Activated CD4-positive, alpha-beta T cell treated with anti-CD3 and anti-CD28 coated beads, Interleukin-10, Interleukin-2, amounts not matched to agents 100 ng/mL and 50 ng/mL, durations not matched to agents 16 hours and 8 hours (primary cell): ENCODE measurements at regions not wholly inside any gene's neighbourhood (a gene's known extent, or its start where the extent isn't known, plus 50 kb on each side); places are given as distances from the start of the nearest gene placed in this dataset.

ENCODE experiments used
- DNase-seq: peaks from one replicate; pipeline ENCODE4 v3.0.0-alpha.2; 2020

DNA sequence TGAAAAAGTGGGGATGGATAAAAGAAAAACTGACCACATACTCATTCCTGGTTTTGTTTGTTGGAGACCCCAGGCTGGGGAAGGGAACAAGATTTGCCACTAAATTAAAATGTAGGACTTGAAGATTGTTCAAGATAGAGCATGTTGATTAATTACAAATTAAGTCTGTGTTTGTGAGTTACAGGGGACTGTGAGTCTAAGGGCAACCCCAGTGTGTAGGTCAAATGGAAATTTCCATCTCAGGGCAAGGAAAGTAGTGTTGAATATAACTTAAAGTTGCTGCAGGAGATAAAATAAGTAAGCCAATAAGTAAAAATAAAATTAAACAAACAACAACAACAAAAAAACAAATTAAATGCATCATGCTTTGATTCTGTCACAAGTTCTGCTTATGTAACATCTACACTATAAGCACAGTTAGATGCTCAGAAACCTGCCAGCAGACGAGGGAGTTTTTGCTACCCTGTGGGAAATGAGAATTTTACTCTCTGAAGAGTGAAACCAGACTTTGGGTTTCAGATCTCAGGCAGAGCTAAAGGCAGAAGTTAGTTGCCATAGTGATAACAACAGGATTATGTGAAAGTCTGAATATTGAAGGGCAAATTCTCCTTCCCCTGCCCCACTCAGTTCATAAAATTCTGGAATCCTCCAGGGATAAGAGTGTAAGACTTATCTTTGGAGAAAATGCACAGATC, 352.3 kb downstream of the GRXCR1 start:
- no peak for DNase-seq

DNA sequence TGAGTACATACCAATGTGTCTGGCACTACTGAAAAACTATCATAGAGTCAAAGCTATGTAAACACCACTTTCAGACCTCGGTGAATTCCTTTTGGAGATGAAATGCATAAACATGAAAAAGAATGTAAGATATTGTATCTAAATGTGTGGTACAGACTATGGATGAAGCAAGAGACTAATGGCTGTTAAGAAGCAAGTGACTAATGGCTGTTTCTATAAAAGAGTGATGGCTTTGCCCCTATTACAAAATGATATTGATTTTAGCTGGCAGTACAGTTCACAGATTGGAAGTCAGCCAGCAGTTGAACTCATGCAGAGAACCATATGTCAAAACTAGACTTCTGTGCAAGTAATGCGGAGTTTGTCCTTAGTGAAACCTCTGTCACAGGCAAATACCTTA, 359.3 kb downstream of the GRXCR1 start:
- DNase-seq, result no peak

DNA sequence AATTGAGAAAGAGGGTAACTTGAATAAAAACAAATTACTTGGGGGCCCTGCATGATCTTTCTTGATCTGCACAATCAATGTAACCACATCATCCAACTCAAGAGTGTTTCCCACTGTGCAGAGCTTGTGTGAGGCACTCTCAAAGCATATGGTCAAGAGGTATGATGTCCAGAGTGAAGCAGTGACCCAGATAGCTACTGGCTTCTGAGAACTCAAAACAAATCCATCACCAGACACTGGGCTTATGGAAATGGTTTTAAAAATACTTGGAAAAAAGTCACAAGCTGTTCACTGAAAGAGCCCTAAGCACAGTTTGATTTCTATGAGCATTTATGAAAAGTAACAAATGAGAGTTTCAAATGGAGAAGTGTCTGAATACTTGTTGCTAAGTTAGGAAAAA, 361.0 kb downstream of the GRXCR1 start:
- no peak for DNase-seq

DNA sequence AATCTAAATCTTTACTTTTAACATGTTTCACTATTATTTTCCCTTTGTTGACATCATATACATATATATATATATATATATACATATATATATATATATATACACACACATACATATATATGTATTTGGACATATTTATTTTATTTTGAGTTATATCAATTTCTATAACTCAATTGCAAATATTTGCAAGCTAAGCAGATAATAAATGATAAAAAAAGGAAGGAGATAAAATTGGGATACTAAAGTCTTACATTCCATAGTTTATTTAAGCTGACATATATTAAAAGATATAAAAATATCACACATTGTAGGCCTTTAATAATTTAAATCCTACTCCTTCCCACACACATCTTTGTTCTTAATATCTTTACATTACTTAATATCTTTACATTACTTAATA, 372.2 kb downstream of the GRXCR1 start:
- no peak for DNase-seq

DNA sequence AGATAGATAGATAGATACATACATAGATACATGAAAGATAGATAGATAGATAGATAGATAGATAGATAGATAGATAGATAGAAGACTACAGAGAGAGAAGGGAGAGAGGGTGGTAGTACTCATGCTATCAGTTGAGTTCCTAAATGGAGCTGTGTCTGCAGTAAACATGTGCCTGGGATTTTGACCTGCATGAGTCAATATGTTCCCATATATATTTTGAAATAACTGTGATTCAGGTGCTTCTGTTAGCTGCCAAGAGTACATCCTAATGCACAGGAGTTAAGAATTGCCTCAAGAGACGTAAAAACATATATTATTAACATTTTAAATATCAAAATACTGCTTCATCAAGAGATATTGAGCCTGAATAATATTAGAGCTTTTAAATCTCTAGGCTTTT, 379.4 kb downstream of the GRXCR1 start:
- no peak for DNase-seq

DNA sequence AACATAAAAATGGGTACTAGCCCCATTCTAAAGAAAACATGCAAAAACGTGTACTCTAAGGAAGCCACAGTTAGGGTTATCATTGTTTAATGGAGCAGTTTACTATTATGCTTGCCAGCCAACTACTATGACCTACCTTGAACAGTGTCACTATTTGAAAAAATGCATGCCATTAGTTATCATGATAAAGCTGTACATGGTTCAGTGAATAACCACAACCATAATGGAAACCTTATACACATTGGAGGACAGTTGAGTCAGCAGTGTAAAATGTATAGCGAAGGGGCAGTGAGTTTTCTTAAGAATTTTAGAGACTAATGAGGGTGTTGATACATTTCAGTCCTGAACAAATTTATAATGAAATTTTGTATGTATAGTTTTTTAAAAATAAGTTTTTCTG, 381.9 kb downstream of the GRXCR1 start:
- DNase-seq, result no peak

DNA sequence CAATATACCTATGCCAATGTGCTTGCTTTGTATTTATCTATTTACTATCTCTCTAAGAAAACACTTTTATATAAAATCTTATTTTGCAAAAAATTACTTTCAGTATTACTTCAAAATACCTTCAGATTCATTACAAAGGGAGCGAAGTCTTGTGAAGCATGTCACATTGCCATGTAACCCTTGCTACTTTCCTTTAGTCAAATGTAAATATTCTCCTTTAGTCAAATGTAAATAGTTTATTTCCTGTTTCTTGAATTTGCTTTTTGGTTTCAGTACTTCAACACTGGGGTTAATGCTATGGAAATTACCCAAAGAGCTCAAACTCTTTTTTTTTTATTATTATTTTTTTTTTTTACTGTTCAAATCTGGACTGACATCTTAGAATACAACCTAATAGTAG, 383.3 kb downstream of the GRXCR1 start:
- DNase-seq, result no peak

DNA sequence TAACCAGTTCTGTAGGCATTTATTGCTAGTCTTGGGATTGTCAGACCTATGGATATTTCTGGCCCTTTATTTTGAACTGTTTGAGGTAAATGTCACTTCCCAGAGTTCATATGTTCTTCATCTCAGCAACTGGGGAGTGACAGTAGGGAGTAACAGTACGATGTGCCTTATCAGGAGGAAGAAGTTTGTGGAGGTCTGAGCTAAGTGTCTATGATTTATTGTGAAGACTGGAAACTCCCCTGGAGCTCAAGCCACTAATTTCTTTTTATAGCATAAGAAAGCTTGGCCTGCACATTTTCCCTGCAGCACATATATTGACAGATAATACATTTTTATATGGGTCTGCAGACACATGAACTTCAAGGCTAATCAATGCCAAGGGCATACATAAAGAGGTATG, 383.8 kb downstream of the GRXCR1 start:
- no peak for DNase-seq

DNA sequence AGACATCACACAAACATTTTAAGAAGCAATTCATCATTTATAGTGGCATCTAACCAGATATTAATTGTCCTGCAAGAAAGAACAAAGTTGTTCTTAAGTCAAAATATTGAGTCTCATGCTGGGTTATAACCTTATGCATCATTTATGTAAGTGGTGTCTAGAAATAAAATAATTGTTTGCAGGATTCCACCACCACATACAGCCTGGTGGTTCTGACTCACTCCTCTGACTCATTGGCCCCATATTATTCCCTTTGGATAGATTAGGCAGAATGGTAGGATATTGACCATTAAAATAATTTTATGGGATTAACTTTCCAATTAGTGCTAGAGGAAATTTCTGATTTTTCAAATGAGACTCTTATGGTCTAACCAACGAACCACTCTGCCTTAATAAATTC, 384.5 kb downstream of the GRXCR1 start:
- no peak for DNase-seq

DNA sequence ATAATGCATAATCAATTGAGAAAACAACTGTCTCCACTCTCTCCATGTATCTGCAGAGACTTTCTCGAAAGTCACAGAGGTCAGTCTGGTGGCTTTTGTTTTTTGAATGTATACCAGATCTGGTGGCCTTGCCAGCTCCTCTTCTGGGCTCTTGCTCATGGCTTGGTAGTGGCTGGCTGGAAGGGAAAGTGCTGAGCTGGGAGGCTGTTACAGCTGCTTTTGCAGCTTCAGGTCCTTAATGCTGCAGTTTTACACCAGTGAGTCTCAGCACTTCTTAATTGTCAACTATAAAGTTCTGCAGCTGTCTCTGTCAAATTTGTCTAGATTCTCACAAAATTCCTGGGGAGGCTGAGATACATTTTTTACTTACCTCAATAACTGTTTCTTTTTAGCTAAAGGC, 390.0 kb downstream of the GRXCR1 start:
- DNase-seq, result no peak

DNA sequence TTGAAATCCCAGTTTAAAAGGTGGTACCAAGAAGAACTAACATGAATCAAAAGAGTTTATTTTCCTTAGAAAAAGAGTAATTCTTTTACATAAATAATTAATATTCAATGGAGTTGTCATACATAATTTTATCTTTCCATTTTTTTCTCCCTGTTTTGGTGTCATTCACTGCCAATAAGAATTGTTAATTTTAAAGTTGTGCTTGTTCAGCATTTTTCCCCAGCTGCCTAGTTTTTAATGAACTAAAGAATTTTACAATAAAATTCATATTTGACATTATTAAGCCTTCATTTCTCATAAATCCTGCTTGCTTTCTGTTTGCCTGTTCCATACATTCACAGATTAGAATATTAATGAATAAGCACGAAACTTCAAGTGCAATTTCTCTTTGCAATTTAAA, 393.6 kb downstream of the GRXCR1 start:
- no peak for DNase-seq

DNA sequence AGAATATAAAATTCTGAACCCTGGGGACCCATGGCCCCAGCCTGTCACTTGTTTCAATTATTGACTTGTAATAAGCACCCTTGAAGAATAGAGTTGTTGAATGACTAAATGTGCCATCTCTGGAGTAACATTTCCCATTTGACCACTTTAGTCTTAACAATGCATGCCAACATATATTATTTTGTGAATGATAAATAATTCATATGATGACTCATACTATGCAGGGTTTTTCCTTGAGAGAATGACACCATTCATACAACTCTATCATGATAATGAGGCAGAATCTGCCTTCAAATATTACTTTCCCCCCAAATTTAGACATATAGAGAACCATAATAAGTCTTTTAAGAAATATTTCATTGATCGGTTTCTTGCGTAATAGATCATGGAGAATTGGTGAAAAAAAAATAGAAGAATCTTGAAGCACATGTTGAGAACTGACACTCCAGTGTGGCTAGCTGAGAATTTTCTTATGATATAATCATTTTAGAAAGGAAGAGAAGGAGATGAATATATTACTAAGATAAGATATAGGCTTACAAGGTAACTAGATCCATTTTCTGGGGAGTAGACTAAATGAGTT, 404.5 kb downstream of the GRXCR1 start:
- no peak for DNase-seq

DNA sequence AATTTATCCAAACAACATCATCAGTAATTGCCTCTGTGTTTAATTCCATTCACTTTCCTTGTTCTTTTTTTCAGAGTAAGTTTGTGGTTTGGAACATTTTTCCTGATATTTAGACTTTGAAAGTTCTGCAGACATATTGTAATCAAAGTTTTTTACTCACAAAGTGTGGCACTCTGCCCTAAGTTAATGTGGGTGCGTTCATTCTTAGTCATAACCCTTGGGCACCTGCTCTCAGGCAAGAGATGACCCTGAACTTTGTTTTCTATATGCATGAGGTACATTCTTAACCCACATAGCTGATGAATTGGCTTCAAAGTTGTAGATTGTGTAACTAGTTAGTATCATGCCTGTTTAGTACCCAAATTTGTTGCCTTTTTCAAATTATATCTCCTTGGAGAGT, 424.3 kb downstream of the GRXCR1 start:
- no peak for DNase-seq

DNA sequence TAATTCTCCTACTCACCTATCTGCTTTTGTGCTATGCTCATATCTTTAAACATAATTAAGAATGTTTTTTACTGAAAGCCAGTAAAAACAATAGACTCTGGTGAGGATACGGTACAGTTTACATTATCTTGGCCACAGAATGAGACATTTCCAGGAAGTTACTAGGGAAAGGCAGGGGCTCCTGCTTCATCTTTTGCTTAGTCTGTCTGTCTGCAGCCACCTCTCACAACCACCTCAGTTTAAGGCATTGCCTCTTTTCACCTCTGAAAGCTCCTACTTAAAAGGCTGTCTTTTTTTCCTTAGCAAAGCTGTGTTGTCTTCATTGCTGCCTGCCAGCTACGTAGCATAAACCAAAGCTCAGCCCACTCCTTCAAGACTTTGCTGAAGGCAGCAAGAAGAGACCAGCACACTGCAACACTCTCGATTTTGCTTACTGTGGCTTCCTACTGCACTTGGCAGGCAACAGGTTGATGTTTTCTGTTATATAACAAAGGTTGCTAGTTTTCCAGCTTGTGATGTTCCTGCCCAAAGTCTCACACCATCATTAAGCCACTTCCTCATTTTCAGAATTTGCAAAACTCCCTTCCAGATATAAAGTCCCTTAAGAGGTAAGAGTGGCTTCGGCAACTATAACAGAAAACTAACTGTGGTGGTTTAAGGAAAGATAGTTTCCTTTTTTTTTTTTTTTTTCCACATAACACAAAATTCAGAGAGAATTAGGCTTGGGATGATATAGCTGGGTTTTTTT, 432.9 kb downstream of the GRXCR1 start:
- DNase-seq, result no peak

DNA sequence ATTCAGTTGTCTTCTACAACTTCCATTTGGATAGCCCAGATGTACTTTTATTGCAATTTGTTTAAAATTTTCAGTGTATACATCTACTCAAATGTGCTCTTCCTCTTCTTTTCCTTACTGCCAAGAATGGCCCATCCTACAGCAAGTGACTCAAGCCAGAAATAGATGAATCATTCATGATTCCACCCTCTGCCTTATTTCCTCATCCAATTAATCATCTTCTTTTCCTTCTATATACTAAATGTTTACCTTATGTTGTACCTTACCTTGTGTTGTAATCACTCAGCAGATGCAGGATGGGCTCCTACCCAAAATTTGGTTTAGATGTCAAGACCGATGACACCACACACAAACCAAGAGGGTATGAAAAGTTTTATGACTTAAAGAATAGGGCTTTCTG, 437.8 kb downstream of the GRXCR1 start:
- DNase-seq, result no peak

DNA sequence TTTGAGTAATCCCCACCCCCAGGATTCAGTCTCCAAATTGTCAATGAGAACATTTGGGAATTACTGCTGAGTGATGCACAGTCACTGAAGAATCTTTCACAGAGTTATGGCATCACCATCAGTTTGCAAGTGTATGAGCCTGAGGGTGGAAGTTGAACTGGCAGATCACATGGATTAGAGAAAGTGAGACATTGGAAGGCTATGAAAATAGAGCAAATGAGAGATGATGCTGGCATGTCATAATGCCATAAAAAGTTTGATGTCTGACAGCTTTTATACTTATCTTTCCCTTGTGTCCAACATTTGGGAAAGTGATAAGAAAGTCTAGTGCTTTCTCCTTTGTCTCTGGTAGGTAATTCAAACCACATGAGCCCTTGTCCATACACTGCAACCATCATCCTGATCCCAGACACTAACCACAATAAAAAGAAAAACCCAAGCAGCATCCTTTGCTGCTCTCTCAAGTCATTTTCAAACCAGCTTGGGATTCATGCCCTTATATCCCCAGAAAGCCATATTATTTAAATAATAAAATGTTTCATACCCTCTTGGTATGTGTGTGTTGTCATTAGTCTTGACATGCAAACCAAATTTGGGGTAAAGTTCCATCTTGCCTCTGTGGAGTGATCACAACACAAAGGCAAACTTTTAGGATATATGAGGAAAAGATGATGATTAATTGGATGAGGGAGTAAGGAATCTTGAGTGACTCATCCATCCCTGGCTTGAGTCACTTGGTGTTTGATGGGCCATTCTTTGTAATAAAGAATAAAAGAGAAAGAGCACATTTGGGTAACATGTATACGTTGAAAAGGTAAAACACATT, 438.9 kb downstream of the GRXCR1 start:
- no peak for DNase-seq

DNA sequence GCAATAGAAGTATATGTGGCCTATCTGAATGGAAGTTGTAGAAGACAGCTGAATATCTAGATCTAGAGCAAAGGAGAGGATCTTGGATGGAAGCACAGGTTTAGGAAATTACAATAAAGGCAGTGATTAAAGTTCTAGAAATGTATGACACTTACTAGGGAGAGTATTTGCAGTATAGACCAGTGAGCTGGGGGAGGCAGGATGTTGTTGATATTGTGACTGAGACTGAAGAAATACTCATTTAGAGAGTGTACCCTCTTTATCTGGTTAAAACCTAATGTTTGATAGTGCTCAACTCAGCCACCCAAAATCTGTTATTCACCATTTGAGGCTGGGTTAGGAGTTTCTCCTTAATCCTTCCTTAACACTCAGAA, 439.5 kb downstream of the GRXCR1 start:
- DNase-seq, result no peak

DNA sequence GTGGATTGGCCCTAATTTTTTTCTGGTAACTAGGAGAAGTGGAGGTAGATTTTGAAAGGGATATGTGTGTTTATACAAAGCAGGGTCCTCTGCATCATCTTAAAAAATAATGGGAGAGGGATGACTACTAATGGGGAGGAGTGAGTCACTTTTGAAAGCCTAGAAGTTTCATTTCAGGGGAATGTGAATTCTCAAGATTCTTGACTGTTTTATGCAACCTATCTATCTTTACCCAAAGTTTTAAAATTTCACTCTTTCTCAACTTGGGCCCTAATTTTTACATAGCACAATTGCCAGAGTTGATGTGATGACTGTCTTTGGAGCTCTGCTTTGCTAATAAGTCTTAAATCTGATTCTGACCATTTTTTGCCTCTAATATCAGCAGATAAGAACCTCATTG, 445.2 kb downstream of the GRXCR1 start:
- DNase-seq, result no peak

DNA sequence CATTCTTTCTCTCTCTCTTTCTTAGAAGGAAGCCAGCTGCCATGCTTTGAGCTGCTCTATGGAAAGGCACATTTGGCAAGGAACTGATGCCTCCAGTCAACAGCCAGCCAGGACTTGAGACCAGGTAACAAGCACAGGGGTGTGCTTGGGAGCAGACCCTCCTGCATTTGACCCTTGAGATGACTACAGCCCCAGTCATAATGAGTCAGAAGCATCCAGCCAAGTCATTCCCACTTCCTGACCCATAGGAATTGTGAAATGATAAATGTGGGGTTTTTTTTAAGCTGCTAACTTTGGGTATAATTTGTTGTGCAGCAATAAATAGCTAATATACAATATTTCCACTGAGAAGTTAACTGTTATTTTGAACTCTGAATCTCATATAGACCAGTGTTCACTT, 446.9 kb downstream of the GRXCR1 start:
- no peak for DNase-seq

DNA sequence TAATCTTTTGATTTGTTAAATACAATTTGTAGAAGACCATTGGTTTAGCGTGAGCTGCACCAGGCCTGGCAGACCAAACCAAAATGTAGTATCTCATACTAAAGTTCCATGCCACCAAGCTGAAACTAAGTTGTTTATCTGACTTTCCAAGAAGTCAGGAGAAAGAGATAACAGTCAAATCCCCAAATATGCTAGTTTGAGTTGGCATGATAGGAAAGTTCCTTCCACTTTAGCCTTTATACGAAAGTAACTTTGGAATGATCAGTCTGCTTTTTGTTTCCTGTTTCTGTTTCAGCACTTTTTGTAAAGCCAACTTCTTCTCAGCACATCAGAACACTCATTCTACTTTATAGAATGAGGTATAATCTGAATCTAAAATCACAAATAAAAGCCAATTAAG, 449.2 kb downstream of the GRXCR1 start:
- DNase-seq, result no peak

DNA sequence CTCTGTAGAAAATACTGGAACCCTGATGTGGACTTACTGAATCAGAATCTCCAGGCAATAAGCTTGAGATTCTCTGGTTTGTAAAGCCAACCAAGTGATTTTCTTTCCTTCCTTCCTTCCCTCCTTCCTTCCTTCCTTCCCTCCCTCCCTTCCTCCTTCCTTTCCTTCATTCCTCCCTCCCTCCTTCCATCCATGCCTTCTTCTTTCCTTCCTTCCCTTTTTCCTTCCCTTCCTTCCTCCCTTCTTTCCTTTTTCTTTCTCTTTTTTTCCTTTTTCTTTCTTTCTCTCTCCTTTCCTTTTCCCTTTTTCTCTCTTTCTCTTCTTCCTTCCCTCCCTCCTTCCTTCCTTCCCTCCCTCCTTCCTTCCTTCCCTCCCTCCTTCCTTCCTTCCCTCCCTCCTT, 450.8 kb downstream of the GRXCR1 start:
- DNase-seq, result no peak

DNA sequence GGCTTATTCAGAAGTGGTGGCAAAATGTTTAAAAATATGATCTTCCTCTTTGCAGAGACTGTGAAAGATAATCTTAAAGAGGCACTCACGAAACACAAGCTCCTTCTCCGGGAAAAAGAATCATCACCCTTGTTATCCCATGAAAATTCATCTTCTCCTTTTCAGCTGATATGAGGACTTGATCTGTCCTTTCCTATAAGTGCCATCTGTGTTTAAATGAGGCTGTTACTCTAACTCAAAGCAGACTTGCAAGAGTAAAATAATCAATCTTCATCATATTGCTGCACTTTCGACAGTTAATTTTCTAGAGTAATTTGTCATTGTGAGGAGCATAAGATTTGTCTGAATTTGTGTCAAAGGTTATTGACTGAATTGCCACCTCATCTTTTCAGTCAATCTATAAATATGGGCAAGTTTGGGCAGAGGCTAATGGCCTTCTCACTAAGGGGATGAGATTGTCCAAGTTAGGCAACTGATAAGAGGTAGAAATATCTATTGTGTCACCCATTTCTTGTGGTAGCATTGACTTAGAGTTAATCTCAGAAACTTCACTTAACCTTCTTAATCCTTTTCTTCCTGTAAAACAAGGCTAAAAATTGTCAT, 452.9 kb downstream of the GRXCR1 start:
- no peak for DNase-seq

DNA sequence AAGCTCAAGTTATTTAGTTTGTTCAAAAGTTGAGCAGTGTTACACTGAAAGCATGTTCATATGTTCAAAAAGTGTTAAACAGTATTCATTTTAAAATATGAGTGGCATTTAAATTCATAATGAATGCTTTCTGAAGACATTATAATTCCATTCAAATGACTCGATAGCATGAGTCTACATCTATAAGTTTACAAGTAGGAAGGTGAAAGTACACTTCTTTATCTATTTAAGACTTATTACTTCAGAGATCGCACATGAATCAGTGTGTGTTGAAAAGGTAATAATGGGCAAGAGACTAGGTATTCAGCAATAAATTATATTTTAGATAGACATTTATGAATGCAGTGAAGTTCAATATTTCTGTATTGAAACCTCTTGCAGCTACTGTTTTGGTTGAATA, 456.1 kb downstream of the GRXCR1 start:
- DNase-seq, result no peak
